Erythroblast (primary cell): ENCODE measurements at regions not wholly inside any gene's neighbourhood (a gene's known extent, or its start where the extent isn't known, plus 50 kb on each side); places are given as distances from the start of the nearest gene placed in this dataset.

Source experiments
- GATA1 ChIP-seq: IDR thresholded peaks from 2 replicates; pipeline ENCODE4 v1.6.1; 2011; ENCODE audit warnings: low read depth, mild to moderate bottlenecking, control low read depth, low read length, moderate library complexity
- POLR2A ChIP-seq: IDR thresholded peaks from 2 replicates; pipeline ENCODE4 v1.6.1; 2011; ENCODE audit warnings: mild to moderate bottlenecking, low read length

- TF ChIP-seq POLR2A (no peak), GATA1 (no peak)
Measured at GRCh38 chr6:11486486-11486885, 51.1 kb upstream of the TMEM170B start.
